Muscle layer of duodenum (tissue), 2 donors: ENCODE measurements at regions not wholly inside any gene's neighbourhood (a gene's known extent, or its start where the extent isn't known, plus 50 kb on each side); places are given as distances from the start of the nearest gene placed in this dataset.

Source experiments
- H3K27ac ChIP-seq: one replicate; pipeline ENCODE4 v1.7.0; 2013; ENCODE audit warnings: mild to moderate bottlenecking, low read length
- H3K27me3 ChIP-seq: one replicate; pipeline ENCODE4 v1.7.0; 2013; ENCODE audit warnings: low read depth, mild to moderate bottlenecking, control low read depth, low read length
- H3K36me3 ChIP-seq, 2 donors: one replicate each; pipeline ENCODE4 v1.7.0; 2013; ENCODE audit warnings: low read length in 2 of 2, control low read depth in 1 of 2, mild to moderate bottlenecking in 1 of 2; ENCODE audit not compliant: insufficient read depth in 2 of 2, control insufficient read depth in 1 of 2
- H3K4me1 ChIP-seq, 2 donors: one replicate each; pipeline ENCODE4 v1.7.0; 2013; ENCODE audit warnings: low read length in 2 of 2, mild to moderate bottlenecking in 2 of 2, control low read depth in 1 of 2, moderate library complexity in 1 of 2; ENCODE audit not compliant: insufficient read depth in 2 of 2, control insufficient read depth in 1 of 2
- H3K4me3 ChIP-seq, 2 donors: one replicate each; pipeline ENCODE4 v1.7.0; 2013; ENCODE audit warnings: low read length in 2 of 2, low read depth in 1 of 2, mild to moderate bottlenecking in 1 of 2
- H3K9me3 ChIP-seq, 2 donors: one replicate each; pipeline ENCODE4 v1.7.0; 2013; ENCODE audit warnings: low read length in 2 of 2, control low read depth in 1 of 2, mild to moderate bottlenecking in 1 of 2; ENCODE audit not compliant: control insufficient read depth in 1 of 2
- donor health status: healthy.

GRCh38 chr2:226127682-226128081 is 671.9 kb downstream of the IRS1 start:
- Histone ChIP-seq H3K27me3 (no peaks in the 10 kb centered on the region), H3K36me3 (no peaks in the 10 kb centered on the region), H3K27ac (no peak overlapping the region), H3K4me3 (no peak overlapping the region), H3K4me1 (peaks cover 0 to 5% of the 10 kb centered on the region in 2 donors), H3K9me3 (no peaks in the 10 kb centered on the region)

- no peaks in the 10 kb centered on the region for H3K36me3 ChIP-seq
- no peaks in the 10 kb centered on the region for H3K27me3 ChIP-seq
- H3K9me3 ChIP-seq: no peaks in the 10 kb centered on the region
- no peak overlapping the region for H3K4me3 ChIP-seq
- H3K27ac ChIP-seq: no peak overlapping the region
- H3K4me1 ChIP-seq: peaks cover 0 to 5% of the 10 kb centered on the region in 2 donors
Measured at GRCh38 chr2:226126104-226126503, 673.5 kb downstream of the IRS1 start.

- Histone ChIP-seq H3K9me3 (no peaks in the 10 kb centered on the region), H3K4me1 (peaks cover 0 to 5% of the 10 kb centered on the region in 2 donors), H3K27me3 (no peaks in the 10 kb centered on the region), H3K27ac (no peak overlapping the region), H3K4me3 (no peak overlapping the region), H3K36me3 (no peaks in the 10 kb centered on the region)
Measured at GRCh38 chr2:226125176-226125883, 674.3 kb downstream of the IRS1 start.

- H3K4me1 ChIP-seq: peaks cover 0 to 5% of the 10 kb centered on the region in 2 donors
- no peak overlapping the region for H3K27ac ChIP-seq
- no peak overlapping the region for H3K4me3 ChIP-seq
- no peaks in the 10 kb centered on the region for H3K36me3 ChIP-seq
- H3K9me3 ChIP-seq: no peaks in the 10 kb centered on the region
- no peaks in the 10 kb centered on the region for H3K27me3 ChIP-seq
Measured at GRCh38 chr2:226124548-226125011, 675.0 kb downstream of the IRS1 start.

GRCh38 chr2:226123300-226123699 is 676.3 kb downstream of the IRS1 start:
- Histone ChIP-seq H3K36me3 (peaks cover 0 to 4% of the 10 kb centered on the region in 2 donors), H3K27ac (no peak overlapping the region), H3K4me3 (no peak overlapping the region), H3K27me3 (no peaks in the 10 kb centered on the region), H3K4me1 (peaks cover 0 to 5% of the 10 kb centered on the region in 2 donors), H3K9me3 (no peaks in the 10 kb centered on the region)

- no peaks in the 10 kb centered on the region for H3K27me3 ChIP-seq
- H3K27ac ChIP-seq: no peak overlapping the region
- no peak overlapping the region for H3K4me3 ChIP-seq
- H3K9me3 ChIP-seq: no peaks in the 10 kb centered on the region
- peaks cover 0 to 5% of the 10 kb centered on the region in 2 donors for H3K4me1 ChIP-seq
- peaks cover 0 to 4% of the 10 kb centered on the region in 2 donors for H3K36me3 ChIP-seq
Measured at GRCh38 chr2:226122041-226122440, 677.6 kb downstream of the IRS1 start.

- Histone ChIP-seq H3K4me1 (peaks cover 0 to 5% of the 10 kb centered on the region in 2 donors), H3K27ac (no peak overlapping the region)
Measured at GRCh38 chr2:226121046-226121738, 678.4 kb downstream of the IRS1 start.

GRCh38 chr2:226118471-226119429 is 680.9 kb downstream of the IRS1 start:
- no peaks in the 10 kb centered on the region for H3K9me3 ChIP-seq
- no peaks in the 10 kb centered on the region for H3K4me1 ChIP-seq
- H3K27me3 ChIP-seq: no peaks in the 10 kb centered on the region
- no peak overlapping the region for H3K4me3 ChIP-seq
- H3K27ac ChIP-seq: no peak overlapping the region
- peaks cover 0 to 4% of the 10 kb centered on the region in 2 donors for H3K36me3 ChIP-seq

More at GRCh38 chr2:226121046-226121738, 678.4 kb downstream of the IRS1 start:
- peaks cover 0 to 4% of the 10 kb centered on the region in 2 donors for H3K36me3 ChIP-seq
- H3K4me3 ChIP-seq: no peak overlapping the region
- H3K9me3 ChIP-seq: no peaks in the 10 kb centered on the region
- no peaks in the 10 kb centered on the region for H3K27me3 ChIP-seq

- no peak overlapping the region for H3K4me3 ChIP-seq
- H3K27ac ChIP-seq: no peak overlapping the region
- H3K9me3 ChIP-seq: no peaks in the 10 kb centered on the region
- H3K27me3 ChIP-seq: no peaks in the 10 kb centered on the region
- no peaks in the 10 kb centered on the region for H3K4me1 ChIP-seq
- H3K36me3 ChIP-seq: peaks cover 0 to 4% of the 10 kb centered on the region in 2 donors
Measured at GRCh38 chr2:226117510-226118065, 682.0 kb downstream of the IRS1 start.

- no peaks in the 10 kb centered on the region for H3K27me3 ChIP-seq
- H3K36me3 ChIP-seq: peaks cover 0 to 4% of the 10 kb centered on the region in 2 donors
- H3K4me1 ChIP-seq: no peaks in the 10 kb centered on the region
- H3K9me3 ChIP-seq: no peaks in the 10 kb centered on the region
- H3K27ac ChIP-seq: no peak overlapping the region
- H3K4me3 ChIP-seq: no peak overlapping the region
Measured at GRCh38 chr2:226116346-226116745, 683.3 kb downstream of the IRS1 start.
